ENCODE measurements at regions not wholly inside any gene's neighbourhood (a gene's known extent, or its start where the extent isn't known, plus 50 kb on each side); places are given as distances from the start of the nearest gene placed in this dataset.

DNA sequence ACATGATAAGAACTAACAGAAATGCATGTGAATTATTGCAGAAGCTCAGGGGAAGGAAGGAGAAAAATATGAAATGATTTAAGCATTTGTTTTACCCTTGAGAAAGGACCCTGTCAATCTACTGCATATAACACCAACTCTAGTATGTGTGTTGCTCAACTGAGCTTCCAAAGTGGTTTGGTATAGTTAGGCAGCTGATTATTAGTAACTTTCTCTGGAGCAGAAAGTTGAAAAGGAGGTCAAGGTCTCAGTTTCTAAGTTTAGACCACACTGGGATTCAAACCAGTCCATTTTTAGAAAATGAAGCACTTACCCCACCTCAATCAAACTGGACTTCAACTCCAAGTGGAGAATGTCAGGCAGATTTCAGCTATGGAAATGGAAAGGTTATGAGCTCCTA lies 123.3 kb upstream of the CDC42EP3 start:
- TF ChIP-seq, protein P1, sequence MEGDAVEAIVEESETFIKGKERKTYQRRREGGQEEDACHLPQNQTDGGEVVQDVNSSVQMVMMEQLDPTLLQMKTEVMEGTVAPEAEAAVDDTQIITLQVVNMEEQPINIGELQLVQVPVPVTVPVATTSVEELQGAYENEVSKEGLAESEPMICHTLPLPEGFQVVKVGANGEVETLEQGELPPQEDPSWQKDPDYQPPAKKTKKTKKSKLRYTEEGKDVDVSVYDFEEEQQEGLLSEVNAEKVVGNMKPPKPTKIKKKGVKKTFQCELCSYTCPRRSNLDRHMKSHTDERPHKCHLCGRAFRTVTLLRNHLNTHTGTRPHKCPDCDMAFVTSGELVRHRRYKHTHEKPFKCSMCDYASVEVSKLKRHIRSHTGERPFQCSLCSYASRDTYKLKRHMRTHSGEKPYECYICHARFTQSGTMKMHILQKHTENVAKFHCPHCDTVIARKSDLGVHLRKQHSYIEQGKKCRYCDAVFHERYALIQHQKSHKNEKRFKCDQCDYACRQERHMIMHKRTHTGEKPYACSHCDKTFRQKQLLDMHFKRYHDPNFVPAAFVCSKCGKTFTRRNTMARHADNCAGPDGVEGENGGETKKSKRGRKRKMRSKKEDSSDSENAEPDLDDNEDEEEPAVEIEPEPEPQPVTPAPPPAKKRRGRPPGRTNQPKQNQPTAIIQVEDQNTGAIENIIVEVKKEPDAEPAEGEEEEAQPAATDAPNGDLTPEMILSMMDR (IDR thresholded peaks at IDR 0.05; ENCODE audit: insufficient read depth, low read depth, low read length) = no peak
- no peak for DNase-seq (ENCODE audit: low read depth)
- H3K4me3 ChIP-seq (ENCODE audit: low read depth, low read length) = no peak overlapping the region

DNA sequence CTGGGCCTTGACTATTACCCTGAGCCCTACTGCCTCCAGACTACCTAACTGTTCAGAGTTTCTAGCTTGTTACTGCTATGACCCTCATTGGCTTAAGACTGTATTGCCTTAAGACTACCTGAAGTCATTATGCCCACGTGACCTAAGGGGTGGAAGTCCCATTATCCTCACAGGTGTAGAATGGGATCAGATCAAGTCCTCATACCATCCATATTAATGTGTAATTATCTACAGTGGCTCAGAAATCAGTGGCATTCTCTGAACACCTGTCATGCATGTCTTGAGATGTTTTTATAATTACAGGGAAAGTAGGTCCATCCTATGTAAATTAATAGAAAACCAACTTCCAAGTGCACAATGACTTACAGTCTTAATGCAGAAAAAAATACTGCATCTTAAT lies 124.0 kb upstream of the CDC42EP3 start:
- no peak for DNase-seq (ENCODE audit: low read depth)
- TF ChIP-seq, protein P1 (IDR thresholded peaks at IDR 0.05; ENCODE audit: insufficient read depth, low read depth, low read length) = no peak
- no peak overlapping the region for H3K4me3 ChIP-seq (ENCODE audit: low read depth, low read length)

DNA sequence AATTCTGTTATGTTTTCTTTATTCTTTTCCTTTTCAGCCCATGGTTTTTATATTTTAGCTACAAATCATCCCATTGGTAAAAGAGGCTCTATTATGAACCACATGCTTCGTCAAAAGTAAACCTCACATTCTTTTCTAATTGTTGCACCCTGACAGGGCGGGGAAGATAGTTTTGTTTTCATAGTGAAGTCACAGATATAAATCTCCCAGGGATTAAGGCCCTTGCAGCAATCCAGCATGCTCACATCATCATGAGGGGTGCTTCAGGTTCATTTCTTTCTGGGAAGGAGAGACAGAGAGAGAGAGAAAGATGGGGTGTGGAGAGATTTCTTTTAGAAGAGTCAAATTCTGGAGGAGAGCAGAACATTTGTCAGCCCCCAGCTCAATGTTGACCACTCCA lies 124.5 kb upstream of the CDC42EP3 start:
- TF ChIP-seq, protein P1 (IDR thresholded peaks at IDR 0.05; ENCODE audit: insufficient read depth, low read depth, low read length) = no peak

DNA sequence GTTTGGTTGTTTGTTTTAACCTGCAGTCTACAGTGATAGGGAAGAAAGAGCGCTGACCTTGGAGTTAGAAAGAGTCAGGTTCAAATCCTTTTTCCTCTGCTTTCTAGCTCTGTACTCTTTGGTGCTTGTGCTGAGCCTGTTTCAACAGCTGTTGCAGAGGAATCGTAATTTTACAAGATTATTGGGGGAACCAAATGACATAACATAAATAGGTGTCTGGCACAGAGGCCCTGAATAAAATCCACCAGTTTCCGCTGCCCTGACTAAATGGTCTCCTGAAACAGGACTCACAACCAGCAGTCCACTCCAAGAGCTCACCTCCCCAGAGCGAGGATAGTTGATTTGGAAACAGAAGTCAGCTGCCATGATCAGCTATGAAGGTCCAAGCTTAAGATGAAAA lies 125.0 kb upstream of the CDC42EP3 start:
- DNase-seq (ENCODE audit: low read depth) = no peak

More for the DNA sequence above, 124.5 kb upstream of the CDC42EP3 start:
- peak; percentile 86 for DNase-seq (ENCODE audit: low read depth)
- no peak overlapping the region for H3K4me3 ChIP-seq (ENCODE audit: low read depth, low read length)

DNA sequence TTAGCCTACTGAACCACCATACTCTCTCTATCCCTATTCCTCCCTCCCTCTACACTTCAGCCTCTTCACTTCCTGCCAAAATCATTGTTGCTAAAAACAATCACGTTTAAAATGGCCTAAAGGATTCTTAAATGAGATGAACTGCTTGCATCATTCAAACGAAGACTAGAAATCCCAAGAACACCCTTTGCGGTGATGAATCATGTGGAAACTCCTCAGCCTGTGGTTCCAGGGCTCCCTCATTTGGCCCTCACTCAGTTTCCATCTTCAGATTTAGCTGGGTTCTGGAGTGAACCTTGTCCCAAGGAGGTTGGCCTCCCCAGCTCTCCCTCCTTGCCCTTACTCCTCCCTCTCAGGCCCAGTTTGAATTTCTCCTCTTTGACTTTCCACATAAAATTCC lies 125.6 kb upstream of the CDC42EP3 start:
- DNase-seq (ENCODE audit: low read depth) = peak; percentile 52

More for the DNA sequence above, 125.0 kb upstream of the CDC42EP3 start:
- no peak overlapping the region for H3K4me3 ChIP-seq (ENCODE audit: low read depth, low read length)
- TF ChIP-seq, protein P1 (IDR thresholded peaks at IDR 0.05; ENCODE audit: insufficient read depth, low read depth, low read length) = no peak

DNA sequence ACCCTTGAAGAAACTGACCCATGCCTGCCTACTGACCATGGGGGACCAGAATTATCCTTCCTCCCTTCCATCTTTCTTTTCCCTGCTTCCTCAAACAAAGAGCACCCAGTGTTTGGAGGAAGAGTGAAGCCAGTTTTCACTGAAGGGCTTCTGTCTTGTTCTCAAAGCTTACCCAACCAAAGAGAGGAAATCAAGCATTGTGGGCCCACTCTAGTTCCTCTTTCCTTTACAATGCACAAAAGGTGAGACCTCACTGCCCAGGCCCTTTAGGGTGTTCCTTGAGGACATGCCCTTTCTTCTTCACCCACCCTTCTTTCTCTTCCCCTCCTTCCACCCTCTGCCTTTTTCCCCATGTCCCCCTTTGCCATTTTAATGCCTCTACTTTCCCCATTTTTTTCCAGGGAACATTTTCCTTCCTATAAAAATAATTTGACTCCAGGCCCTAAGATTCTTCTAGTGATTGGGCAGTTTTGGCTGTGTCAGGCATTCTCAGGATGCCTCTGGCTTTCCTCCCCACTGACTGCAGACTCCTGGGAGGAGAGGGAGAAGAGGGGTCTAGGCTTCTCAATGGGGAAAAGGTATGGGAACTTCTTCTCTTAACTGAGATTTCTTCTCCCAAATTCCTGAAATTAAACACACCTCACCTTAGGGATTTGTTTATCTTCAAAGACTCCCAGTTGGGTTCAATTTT lies 126.6 kb upstream of the RMDN2 start:
- no peak for DNase-seq (ENCODE audit: low read depth)

More for the DNA sequence above, 125.6 kb upstream of the CDC42EP3 start:
- H3K4me3 ChIP-seq (ENCODE audit: low read depth, low read length) = no peak overlapping the region
- TF ChIP-seq, protein P1 (IDR thresholded peaks at IDR 0.05; ENCODE audit: insufficient read depth, low read depth, low read length) = no peak

More for the DNA sequence above, 126.6 kb upstream of the RMDN2 start:
- TF ChIP-seq, protein P1 (IDR thresholded peaks at IDR 0.05; ENCODE audit: insufficient read depth, low read depth, low read length) = no peak
- no peak overlapping the region for H3K4me3 ChIP-seq (ENCODE audit: low read depth, low read length)

Data from fibroblast of villous mesenchyme (primary cell).